OCI-LY3 (cell line): ENCODE measurements at regions not wholly inside any gene's neighbourhood (a gene's known extent, or its start where the extent isn't known, plus 50 kb on each side); places are given as distances from the start of the nearest gene placed in this dataset.

ENCODE experiments used
- EZH2phosphoT487 ChIP-seq: fragments of 200-600 bp; shearing (Covaris generic); IDR thresholded peaks from 2 replicates; pipeline ENCODE4 v1.6.1; 2018; ENCODE audit warnings: antibody characterized with exemption, mixed run types, low read depth
- TF ChIP-seq, protein P1 (sequence below): fragments of 200-600, 300-600 bp; sonication (generic); IDR thresholded peaks from 2 replicates; pipeline ENCODE4 v1.5.1; 2014; ENCODE audit warnings: antibody characterized with exemption, low read length, low read depth

- TF ChIP-seq, protein P1, sequence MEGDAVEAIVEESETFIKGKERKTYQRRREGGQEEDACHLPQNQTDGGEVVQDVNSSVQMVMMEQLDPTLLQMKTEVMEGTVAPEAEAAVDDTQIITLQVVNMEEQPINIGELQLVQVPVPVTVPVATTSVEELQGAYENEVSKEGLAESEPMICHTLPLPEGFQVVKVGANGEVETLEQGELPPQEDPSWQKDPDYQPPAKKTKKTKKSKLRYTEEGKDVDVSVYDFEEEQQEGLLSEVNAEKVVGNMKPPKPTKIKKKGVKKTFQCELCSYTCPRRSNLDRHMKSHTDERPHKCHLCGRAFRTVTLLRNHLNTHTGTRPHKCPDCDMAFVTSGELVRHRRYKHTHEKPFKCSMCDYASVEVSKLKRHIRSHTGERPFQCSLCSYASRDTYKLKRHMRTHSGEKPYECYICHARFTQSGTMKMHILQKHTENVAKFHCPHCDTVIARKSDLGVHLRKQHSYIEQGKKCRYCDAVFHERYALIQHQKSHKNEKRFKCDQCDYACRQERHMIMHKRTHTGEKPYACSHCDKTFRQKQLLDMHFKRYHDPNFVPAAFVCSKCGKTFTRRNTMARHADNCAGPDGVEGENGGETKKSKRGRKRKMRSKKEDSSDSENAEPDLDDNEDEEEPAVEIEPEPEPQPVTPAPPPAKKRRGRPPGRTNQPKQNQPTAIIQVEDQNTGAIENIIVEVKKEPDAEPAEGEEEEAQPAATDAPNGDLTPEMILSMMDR = no peak
- no peak for TF ChIP-seq EZH2phosphoT487
Measured at GRCh38 chr12:124140944-124141486, 153.9 kb upstream of the RFLNA start.
